ENCODE measurements at regions not wholly inside any gene's neighbourhood (a gene's known extent, or its start where the extent isn't known, plus 50 kb on each side); places are given as distances from the start of the nearest gene placed in this dataset.
"Not testable (repeated sequence)": the region's sequence is repeated elsewhere in the genome, so short reads cannot be mapped to it uniquely, and the experiment has no call there.

- H3K9me3 Mint-ChIP-seq (ENCODE audit: low read depth) = no peaks in the 10 kb centered on the region
- ChIA-PET CTCF (no interaction called here), POLR2A (interaction anchor here (0.6 kb wide), 1 partner anchor 25 kb away, joined by 3 read pairs; no protein-coding TSS in a partner anchor)
- DNase-seq (no peak), ATAC-seq (no peak)
- no peak overlapping the region for H3K4me3 Mint-ChIP-seq
- peaks cover 2% of the 10 kb centered on the region for H3K27me3 Mint-ChIP-seq
- H3K36me3 Mint-ChIP-seq (ENCODE audit: low read depth) = no peaks in the 10 kb centered on the region
- H3K4me1 Mint-ChIP-seq = no peaks in the 10 kb centered on the region
- intact Hi-C loops (cut with DNase I, micrococcal nuclease) = no loop called here
- no peak overlapping the region for H3K27ac Mint-ChIP-seq
These were observed 78.6 kb upstream of the MYO10 start for GRCh38 chr5:17014686-17015085.

GRCh38 chr5:17018871-17019270 is 82.8 kb upstream of the MYO10 start:
- POLR2A ChIA-PET = no interaction called here
- Mint-ChIP-seq H3K36me3 (ENCODE audit: low read depth) (no peaks in the 10 kb centered on the region), H3K27ac (no peak overlapping the region), H3K27me3 (peaks cover 2% of the 10 kb centered on the region), H3K4me3 (no peak overlapping the region), H3K9me3 (ENCODE audit: low read depth) (no peaks in the 10 kb centered on the region), H3K4me1 (no peaks in the 10 kb centered on the region)
- CTCF ChIA-PET = interaction anchor here (0.7 kb wide), 1 partner anchor 8 kb away, joined by 3 read pairs; no protein-coding TSS in a partner anchor
- no peak for ATAC-seq
- intact Hi-C loops (cut with DNase I, micrococcal nuclease) = no loop called here
- DNase-seq = no peak

GRCh38 chr5:17019324-17019723 is 83.2 kb upstream of the MYO10 start:
- ChIA-PET POLR2A (no interaction called here), CTCF (no interaction called here)
- DNase-seq (no peak), ATAC-seq (no peak)
- H3K27ac Mint-ChIP-seq = no peak overlapping the region
- no peaks in the 10 kb centered on the region for H3K9me3 Mint-ChIP-seq (ENCODE audit: low read depth)
- H3K36me3 Mint-ChIP-seq (ENCODE audit: low read depth) = no peaks in the 10 kb centered on the region
- H3K27me3 Mint-ChIP-seq = peaks cover 2% of the 10 kb centered on the region
- H3K4me1 Mint-ChIP-seq = no peaks in the 10 kb centered on the region
- intact Hi-C loops (cut with DNase I, micrococcal nuclease) = no loop called here
- H3K4me3 Mint-ChIP-seq = no peak overlapping the region

GRCh38 chr5:17020678-17021601 is 84.9 kb upstream of the MYO10 start:
- POLR2A ChIA-PET = no interaction called here
- Mint-ChIP-seq H3K4me1 (no peaks in the 10 kb centered on the region), H3K27ac (no peak overlapping the region), H3K27me3 (no peaks in the 10 kb centered on the region), H3K4me3 (no peak overlapping the region), H3K9me3 (ENCODE audit: low read depth) (no peaks in the 10 kb centered on the region), H3K36me3 (ENCODE audit: low read depth) (no peaks in the 10 kb centered on the region)
- no peak for ATAC-seq
- no peak for DNase-seq
- CTCF ChIA-PET = no interaction called here
- intact Hi-C loops (cut with DNase I, micrococcal nuclease) = no loop called here

- ATAC-seq (no peak), DNase-seq (no peak)
- H3K36me3 Mint-ChIP-seq (ENCODE audit: low read depth) = no peaks in the 10 kb centered on the region
- no peak overlapping the region for H3K4me3 Mint-ChIP-seq
- H3K27ac Mint-ChIP-seq = no peak overlapping the region
- no peaks in the 10 kb centered on the region for H3K9me3 Mint-ChIP-seq (ENCODE audit: low read depth)
- H3K27me3 Mint-ChIP-seq = no peaks in the 10 kb centered on the region
- no peaks in the 10 kb centered on the region for H3K4me1 Mint-ChIP-seq
- intact Hi-C loops (cut with DNase I, micrococcal nuclease) = no loop called here
- CTCF ChIA-PET = interaction anchor here (0.9 kb wide), 1 partner anchor 171 kb away, joined by 3 read pairs; no protein-coding TSS in a partner anchor
- POLR2A ChIA-PET = no interaction called here
These were observed 85.5 kb upstream of the MYO10 start for GRCh38 chr5:17021602-17021932.

DNA sequence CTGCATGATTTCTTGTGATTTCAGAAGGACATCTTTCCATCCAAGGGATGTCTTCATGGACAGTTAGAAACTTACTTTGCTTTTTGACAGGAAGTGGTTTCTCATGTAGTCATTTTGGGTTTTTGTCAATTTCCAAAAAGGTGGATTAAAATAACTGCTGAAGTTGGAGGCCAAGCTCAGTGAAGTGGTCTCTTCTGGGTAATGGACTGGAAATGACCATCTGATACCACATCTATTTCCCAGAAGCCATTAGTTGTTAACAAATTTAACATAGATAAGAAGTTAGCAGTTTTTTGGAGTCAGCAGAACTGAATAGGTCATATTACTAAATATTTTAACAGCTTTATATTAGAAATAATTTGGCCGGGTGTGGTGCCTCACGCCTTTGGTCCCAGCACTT is 86.2 kb upstream of the MYO10 start:
- Mint-ChIP-seq H3K36me3 (ENCODE audit: low read depth) (no peaks in the 10 kb centered on the region), H3K4me1 (no peaks in the 10 kb centered on the region), H3K9me3 (ENCODE audit: low read depth) (no peaks in the 10 kb centered on the region), H3K27me3 (no peaks in the 10 kb centered on the region), H3K27ac (no peak overlapping the region), H3K4me3 (no peak overlapping the region)
- CTCF ChIA-PET = interaction anchor here (0.6 to 0.9 kb wide), 3 partner anchors 9 to 1122 kb away, joined by 3 read pairs; no protein-coding TSS in a partner anchor
- intact Hi-C loops (cut with DNase I, micrococcal nuclease) = no loop called here
- no peak for ATAC-seq
- DNase-seq = no peak
- POLR2A ChIA-PET = no interaction called here

GRCh38 chr5:17024686-17025180 is 88.6 kb upstream of the MYO10 start:
- H3K4me3 Mint-ChIP-seq = no peak overlapping the region
- no peaks in the 10 kb centered on the region for H3K9me3 Mint-ChIP-seq (ENCODE audit: low read depth)
- ChIA-PET CTCF (no interaction called here), POLR2A (no interaction called here)
- H3K36me3 Mint-ChIP-seq (ENCODE audit: low read depth) = no peaks in the 10 kb centered on the region
- no peak overlapping the region for H3K27ac Mint-ChIP-seq
- no peaks in the 10 kb centered on the region for H3K27me3 Mint-ChIP-seq
- intact Hi-C loops (cut with DNase I, micrococcal nuclease) = no loop called here
- no peaks in the 10 kb centered on the region for H3K4me1 Mint-ChIP-seq
- no peak for ATAC-seq
- DNase-seq = no peak

GRCh38 chr5:17031659-17032277 is 95.7 kb upstream of the MYO10 start:
- POLR2A ChIA-PET = interaction anchor here (0.7 kb wide), 1 partner anchor 9 kb away, joined by 3 read pairs; no protein-coding TSS in a partner anchor
- ATAC-seq; H3K27me3 Mint-ChIP-seq; intact Hi-C loops (cut with DNase I, micrococcal nuclease); H3K4me3 Mint-ChIP-seq; H3K9me3 Mint-ChIP-seq (ENCODE audit: low read depth); H3K4me1 Mint-ChIP-seq; DNase-seq; H3K27ac Mint-ChIP-seq; H3K36me3 Mint-ChIP-seq (ENCODE audit: low read depth): not testable (repeated sequence)
- CTCF ChIA-PET = interaction anchor here (1.2 kb wide), 1 partner anchor 9 kb away, joined by 3 read pairs; no protein-coding TSS in a partner anchor

- DNase-seq; H3K4me3 Mint-ChIP-seq; H3K9me3 Mint-ChIP-seq (ENCODE audit: low read depth); H3K4me1 Mint-ChIP-seq; CTCF ChIA-PET; H3K27ac Mint-ChIP-seq; intact Hi-C loops (cut with DNase I, micrococcal nuclease); H3K36me3 Mint-ChIP-seq (ENCODE audit: low read depth); ATAC-seq; H3K27me3 Mint-ChIP-seq: not testable (repeated sequence)
- POLR2A ChIA-PET = interaction anchor here (0.7 kb wide), 1 partner anchor 9 kb away, joined by 3 read pairs; no protein-coding TSS in a partner anchor
These were observed 96.4 kb upstream of the MYO10 start for GRCh38 chr5:17032314-17032985.

- POLR2A ChIA-PET = not testable (repeated sequence)
These were observed 98.9 kb upstream of the MYO10 start for GRCh38 chr5:17034992-17035391.

GRCh38 chr5:17037751-17038150 is 101.7 kb upstream of the MYO10 start:
- POLR2A ChIA-PET = no interaction called here
- no peak for DNase-seq
- no peaks in the 10 kb centered on the region for H3K27me3 Mint-ChIP-seq
- CTCF ChIA-PET = no interaction called here
- H3K4me1 Mint-ChIP-seq = no peaks in the 10 kb centered on the region
- no peaks in the 10 kb centered on the region for H3K9me3 Mint-ChIP-seq (ENCODE audit: low read depth)
- no peaks in the 10 kb centered on the region for H3K36me3 Mint-ChIP-seq (ENCODE audit: low read depth)
- H3K27ac Mint-ChIP-seq = no peak overlapping the region
- no peak overlapping the region for H3K4me3 Mint-ChIP-seq
- ATAC-seq = no peak
- intact Hi-C loops (cut with DNase I, micrococcal nuclease) = no loop called here

More at GRCh38 chr5:17034992-17035391, 98.9 kb upstream of the MYO10 start:
- H3K4me3 Mint-ChIP-seq; H3K27me3 Mint-ChIP-seq; DNase-seq; H3K9me3 Mint-ChIP-seq (ENCODE audit: low read depth); H3K4me1 Mint-ChIP-seq; H3K36me3 Mint-ChIP-seq (ENCODE audit: low read depth); H3K27ac Mint-ChIP-seq; ATAC-seq; intact Hi-C loops (cut with DNase I, micrococcal nuclease); CTCF ChIA-PET: not testable (repeated sequence)

All from activated CD4-positive, alpha-beta T cell treated with anti-CD3 and anti-CD28 coated beads for 36 hours (primary cell).